Neural progenitor cell (in vitro differentiated cells): ENCODE measurements at regions not wholly inside any gene's neighbourhood (a gene's known extent, or its start where the extent isn't known, plus 50 kb on each side); places are given as distances from the start of the nearest gene placed in this dataset.

Source experiments
- DNase-seq: peaks from one replicate; pipeline ENCODE4 v3.0.0-alpha.2; 2016; ENCODE audit warnings: low spot score
- H2AFZ ChIP-seq: fragments of 200-600 bp; sonication (generic); replicated peaks from 2 replicates; pipeline ENCODE4 v1.6.1; 2016; ENCODE audit warnings: antibody characterized with exemption
- H3F3A ChIP-seq: fragments of 200-600 bp; sonication (generic); 2 replicates; pipeline ENCODE4 v1.6.1; 2016; ENCODE audit warnings: antibody characterized with exemption, low read depth
- H3K27ac ChIP-seq: fragments of 200-600 bp; sonication (generic); 2 replicates; pipeline ENCODE4 v1.5.1; 2016; ENCODE audit warnings: mild to moderate bottlenecking
- H3K27me3 ChIP-seq: fragments of 200-600 bp; sonication (generic); 2 replicates; pipeline ENCODE4 v1.6.1; 2016; ENCODE audit warnings: mild to moderate bottlenecking, moderate library complexity
- H3K36me3 ChIP-seq: fragments of 200-600 bp; sonication (generic); 2 replicates; pipeline ENCODE4 v1.5.1; 2016
- H3K4me1 ChIP-seq: fragments of 200-600 bp; sonication (generic); 2 replicates; pipeline ENCODE4 v1.6.1; 2016; ENCODE audit warnings: mixed run types
- H3K4me2 ChIP-seq: fragments of 200-600 bp; sonication (generic); 2 replicates; pipeline ENCODE4 v1.6.1; 2016
- H3K4me3 ChIP-seq: fragments of 200-600 bp; sonication (generic); 2 replicates; pipeline ENCODE4 v1.5.1; 2016
- H3K79me2 ChIP-seq: fragments of 200-600 bp; sonication (generic); 2 replicates; pipeline ENCODE4 v1.6.1; 2016; ENCODE audit warnings: low read depth
- H3K9ac ChIP-seq: fragments of 200-600 bp; sonication (generic); 2 replicates; pipeline ENCODE4 v1.6.1; 2016
- H3K9me3 ChIP-seq: fragments of 200-600 bp; sonication (generic); 2 replicates; pipeline ENCODE4 v1.5.1; 2016; ENCODE audit warnings: low read depth
- H4K20me1 ChIP-seq: fragments of 200-600 bp; sonication (generic); 2 replicates; pipeline ENCODE4 v1.6.1; 2016; ENCODE audit warnings: low read depth
- H3K27ac Mint-ChIP-seq: 3 replicates; pipeline ENCODE4 v1.8.0; 2021; ENCODE audit warnings: mixed read lengths
- H3K27me3 Mint-ChIP-seq: 2 replicates; pipeline ENCODE4 v1.8.0; 2022; ENCODE audit warnings: low read depth, mild to moderate bottlenecking, inconsistent platforms, moderate library complexity, mixed read lengths; ENCODE audit not compliant: insufficient read depth
- H3K36me3 Mint-ChIP-seq: 3 replicates; pipeline ENCODE4 v1.8.0; 2021; ENCODE audit warnings: mixed read lengths
- H3K4me1 Mint-ChIP-seq: 3 replicates; pipeline ENCODE4 v1.8.0; 2021; ENCODE audit warnings: mixed read lengths
- H3K4me3 Mint-ChIP-seq: 3 replicates; pipeline ENCODE4 v1.8.0; 2021; ENCODE audit warnings: mild to moderate bottlenecking, moderate library complexity, mixed read lengths
- H3K9me3 Mint-ChIP-seq: 3 replicates; pipeline ENCODE4 v1.8.0; 2020; ENCODE audit warnings: mixed read lengths
- CTCF ChIP-seq: fragments of 200-600 bp; sonication (generic); IDR thresholded peaks from 2 replicates; pipeline ENCODE4 v1.5.1; 2017; ENCODE audit warnings: antibody characterized with exemption, mild to moderate bottlenecking
- EZH2 ChIP-seq: fragments of 200-600 bp; sonication (generic); IDR thresholded peaks from 2 replicates; pipeline ENCODE4 v1.6.1; 2017; ENCODE audit warnings: antibody characterized with exemption, mild to moderate bottlenecking, moderate library complexity
- EZH2phosphoT487 ChIP-seq: fragments of 200-600 bp; sonication (generic); IDR thresholded peaks from 2 replicates; pipeline ENCODE4 v1.6.1; 2017; ENCODE audit warnings: antibody characterized with exemption

GRCh38 chr13:82560889-82561288 is 1321.4 kb downstream of the SLITRK1 start:
- H3K36me3 Mint-ChIP-seq = no peaks in the 10 kb centered on the region
- H3K27ac ChIP-seq = no peak overlapping the region
- H3K4me1 ChIP-seq = no peaks in the 10 kb centered on the region
- no peak overlapping the region for H3K4me3 ChIP-seq
- H3K27me3 Mint-ChIP-seq = no peaks in the 10 kb centered on the region
- no peaks in the 10 kb centered on the region for H3K9me3 Mint-ChIP-seq
- H3K36me3 ChIP-seq = no peaks in the 10 kb centered on the region
- no peak overlapping the region for H3K4me2 ChIP-seq
- no peaks in the 10 kb centered on the region for H3F3A ChIP-seq
- H3K4me3 Mint-ChIP-seq = no peak overlapping the region
- no peaks in the 10 kb centered on the region for H4K20me1 ChIP-seq
- no peak overlapping the region for H3K9ac ChIP-seq
- H3K79me2 ChIP-seq = no peaks in the 10 kb centered on the region
- H3K27me3 ChIP-seq = no peaks in the 10 kb centered on the region
- no peak overlapping the region for H3K27ac Mint-ChIP-seq
- TF ChIP-seq EZH2 (no peak), EZH2phosphoT487 (no peak), CTCF (no peak)
- H3K4me1 Mint-ChIP-seq = no peaks in the 10 kb centered on the region
- no peaks in the 10 kb centered on the region for H3K9me3 ChIP-seq
- H2AFZ ChIP-seq = no peak overlapping the region
- DNase-seq = no peak

GRCh38 chr13:82522872-82523271 is 1359.4 kb downstream of the SLITRK1 start:
- H3K27me3 Mint-ChIP-seq = no peaks in the 10 kb centered on the region

GRCh38 chr13:82506805-82507414 is 1375.4 kb downstream of the SLITRK1 start:
- H3K27me3 Mint-ChIP-seq = no peaks in the 10 kb centered on the region
- no peak overlapping the region for H3K4me3 Mint-ChIP-seq
- H2AFZ ChIP-seq = no peak overlapping the region
- H3K36me3 Mint-ChIP-seq = no peaks in the 10 kb centered on the region
- no peak overlapping the region for H3K9ac ChIP-seq
- no peaks in the 10 kb centered on the region for H3K79me2 ChIP-seq
- H3K4me2 ChIP-seq = no peak overlapping the region
- H3K36me3 ChIP-seq = no peaks in the 10 kb centered on the region
- no peak overlapping the region for H3K27ac ChIP-seq
- H4K20me1 ChIP-seq = no peaks in the 10 kb centered on the region
- TF ChIP-seq CTCF = no peak
- TF ChIP-seq EZH2phosphoT487 = no peak
- no peak for TF ChIP-seq EZH2
- no peaks in the 10 kb centered on the region for H3F3A ChIP-seq
- H3K27ac Mint-ChIP-seq = no peak overlapping the region
- DNase-seq = no peak
- H3K4me1 ChIP-seq = no peaks in the 10 kb centered on the region
- no peaks in the 10 kb centered on the region for H3K9me3 Mint-ChIP-seq
- no peaks in the 10 kb centered on the region for H3K4me1 Mint-ChIP-seq
- no peaks in the 10 kb centered on the region for H3K27me3 ChIP-seq
- no peaks in the 10 kb centered on the region for H3K9me3 ChIP-seq
- H3K4me3 ChIP-seq = no peak overlapping the region

More at GRCh38 chr13:82522872-82523271, 1359.4 kb downstream of the SLITRK1 start:
- Histone ChIP-seq H3K4me1 (no peaks in the 10 kb centered on the region), H3K79me2 (no peaks in the 10 kb centered on the region), H3K4me3 (no peak overlapping the region), H4K20me1 (no peaks in the 10 kb centered on the region), H3K27ac (no peak overlapping the region), H3K9ac (no peak overlapping the region), H2AFZ (no peak overlapping the region), H3K36me3 (no peaks in the 10 kb centered on the region), H3K4me2 (no peak overlapping the region), H3F3A (no peaks in the 10 kb centered on the region), H3K27me3 (no peaks in the 10 kb centered on the region), H3K9me3 (no peaks in the 10 kb centered on the region)
- Mint-ChIP-seq H3K4me1 (no peaks in the 10 kb centered on the region), H3K4me3 (no peak overlapping the region), H3K36me3 (no peaks in the 10 kb centered on the region), H3K27ac (no peak overlapping the region), H3K9me3 (no peaks in the 10 kb centered on the region)
- DNase-seq = no peak
- TF ChIP-seq EZH2 (no peak), CTCF (no peak), EZH2phosphoT487 (no peak)
